A549 (cell line): ENCODE measurements at regions not wholly inside any gene's neighbourhood (a gene's known extent, or its start where the extent isn't known, plus 50 kb on each side); places are given as distances from the start of the nearest gene placed in this dataset.

Experiments
- ATAC-seq, 2 experiments: fragments of 200-7000 bp in 1 of 2; fragments of >200 bp in 1 of 2; cut with Nextera tagmentation in 1 of 2; cut with Tn5 transposase in 1 of 2; 3 replicates each; pipeline versions ENCODE4 v1.8.0 to v1.9.1; 2018 to 2020; ENCODE audit warnings: mild to moderate bottlenecking in 1 of 2, moderate library complexity in 1 of 2
- CTCF ChIA-PET: fragments of 300-600 bp; sonication (Branson Sonifier 250); formaldehyde crosslinking; extraction: SDS; loops from one replicate; lab custom pipeline; 2021; ENCODE audit warnings: antibody characterized with exemption, inconsistent platforms; lab: Yijun Ruan, JAX
- POLR2A ChIA-PET: fragments of 350-600 bp; formaldehyde crosslinking; extraction: SDS; loops from one replicate; lab custom pipeline; 2021; ENCODE audit warnings: antibody characterized with exemption, inconsistent platforms; lab: Yijun Ruan, JAX
- DNase-seq, 2 experiments: peaks; one replicate each; pipeline versions ENCODE4 v3.0.0 to v3.0.0-alpha.2; 2011 to 2016; ENCODE audit warnings: low read depth in 1 of 2, low spot score in 1 of 2
- FAIRE-seq: peaks from 2 replicates; lab custom pipeline; 2011; peaks lifted over from hg19 to GRCh38; lab: Jason Lieb, UNC
- H3K27ac ChIP-seq, 2 experiments: fragments of >200 bp; sonication (Bioruptor Twin); formaldehyde crosslinking; 3 replicates each; pipeline ENCODE4 v1.5.1; 2016 to 2017
- H3K4me1 ChIP-seq: fragments of >200 bp; sonication (Bioruptor Twin); formaldehyde crosslinking; 3 replicates; pipeline ENCODE4 v1.6.1; 2016
- H3K4me2 ChIP-seq: fragments of >200 bp; sonication (Bioruptor Twin); formaldehyde crosslinking; 3 replicates; pipeline ENCODE4 v1.6.1; 2016
- H3K4me3 ChIP-seq: fragments of >200 bp; sonication (Bioruptor Twin); formaldehyde crosslinking; 3 replicates; pipeline ENCODE4 v1.5.1; 2016
- H3K9me3 ChIP-seq: fragments of >200 bp; sonication (Bioruptor Twin); formaldehyde crosslinking; 3 replicates; pipeline ENCODE4 v1.6.1; 2016
- BCL3 ChIP-seq: fragments of >200 bp; sonication (Bioruptor Twin); formaldehyde crosslinking; IDR thresholded peaks from 3 replicates; pipeline ENCODE4 v1.6.1; 2016
- CBX2 ChIP-seq: fragments of 200-600 bp; sonication (generic); IDR thresholded peaks from 2 replicates; pipeline ENCODE4 v1.6.1; 2016; ENCODE audit warnings: low read depth, mild to moderate bottlenecking, borderline replicate concordance
- CHD4 ChIP-seq: fragments of 200-600 bp; sonication (generic); IDR thresholded peaks from 2 replicates; pipeline ENCODE4 v1.6.1; 2016; ENCODE audit warnings: antibody characterized with exemption, mild to moderate bottlenecking, borderline replicate concordance
- EHF ChIP-seq: fragments of 250-450 bp; sonication (Bioruptor Pico); IDR thresholded peaks from 2 replicates; pipeline ENCODE4 v1.5.0; 2020; ENCODE audit warnings: mild to moderate bottlenecking
- ELK1 ChIP-seq: fragments of 150-350 bp; IDR thresholded peaks from 2 replicates; pipeline ENCODE4 v1.6.1; 2014; ENCODE audit warnings: low read depth, mild to moderate bottlenecking, low read length
- GATA3 ChIP-seq: IDR thresholded peaks from 2 replicates; pipeline ENCODE4 v1.6.1; 2012; ENCODE audit warnings: borderline replicate concordance
- HDAC2 ChIP-seq: fragments of 200-600 bp; sonication (generic); IDR thresholded peaks from 2 replicates; pipeline ENCODE4 v1.6.1; 2016
- HEYL ChIP-seq: fragments of 250-450 bp; sonication (Bioruptor Pico); IDR thresholded peaks from 2 replicates; pipeline ENCODE4 v1.8.0; 2021; ENCODE audit warnings: mild to moderate bottlenecking, moderate library complexity
- KDM1A ChIP-seq: fragments of 200-600 bp; sonication (generic); IDR thresholded peaks from 2 replicates; pipeline ENCODE4 v1.6.1; 2016; ENCODE audit warnings: low read depth, mild to moderate bottlenecking
- MAZ ChIP-seq: fragments of 150-350 bp; IDR thresholded peaks from 2 replicates; pipeline ENCODE4 v1.6.1; 2014; ENCODE audit warnings: antibody characterized with exemption, low read depth, low read length, borderline replicate concordance
- NFE2L2 ChIP-seq: fragments of 150-350 bp; conservative IDR thresholded peaks from 2 replicates; pipeline ENCODE4 v1.6.1; 2014; ENCODE audit warnings: low read length
- PHF8 ChIP-seq: fragments of 200-600 bp; sonication (generic); IDR thresholded peaks from 2 replicates; pipeline ENCODE4 v1.6.1; 2016; ENCODE audit warnings: low read depth, mild to moderate bottlenecking, antibody characterized with exemption, moderate library complexity, borderline replicate concordance
- RAD21 ChIP-seq, 2 experiments: fragments of >200 bp in 1 of 2; sonication (Bioruptor Twin) in 1 of 2; formaldehyde crosslinking in 1 of 2; IDR thresholded peaks in 1 of 2; conservative IDR thresholded peaks in 1 of 2; 2 replicates in 1 of 2; 3 replicates in 1 of 2; pipeline ENCODE4 v1.6.1; 2012 to 2018; ENCODE audit warnings: inconsistent platforms in 1 of 2
- RARB ChIP-seq: fragments of 250-450 bp; sonication (Bioruptor Pico); IDR thresholded peaks from 2 replicates; pipeline ENCODE4 v1.8.0; 2021; ENCODE audit warnings: mild to moderate bottlenecking, moderate library complexity
- RCOR1 ChIP-seq: fragments of 150-350 bp; IDR thresholded peaks from 2 replicates; pipeline ENCODE4 v1.6.1; 2014; ENCODE audit warnings: antibody characterized with exemption, low read length, low read depth
- RNF2 ChIP-seq: fragments of 200-600 bp; sonication (generic); IDR thresholded peaks from 2 replicates; pipeline ENCODE4 v1.6.1; 2016; ENCODE audit warnings: low read depth, mild to moderate bottlenecking, antibody characterized with exemption, moderate library complexity, borderline replicate concordance
- SMC3 ChIP-seq: fragments of >200 bp; sonication (Bioruptor Twin); formaldehyde crosslinking; IDR thresholded peaks from 3 replicates; pipeline ENCODE4 v1.6.1; 2018; ENCODE audit warnings: inconsistent platforms
- SREBF2 ChIP-seq: fragments of 450-650 bp; IDR thresholded peaks from 2 replicates; pipeline ENCODE4 v1.6.1; 2014; ENCODE audit warnings: mild to moderate bottlenecking, moderate library complexity
- USF2 ChIP-seq: fragments of 450-650 bp; IDR thresholded peaks from 2 replicates; pipeline ENCODE4 v1.6.1; 2014; ENCODE audit warnings: antibody characterized with exemption
- ZC3H11A ChIP-seq: fragments of 450-650 bp; IDR thresholded peaks from 2 replicates; pipeline ENCODE4 v1.6.1; 2014; ENCODE audit warnings: antibody characterized with exemption, mild to moderate bottlenecking
- ZFP36 ChIP-seq: fragments of 450-650 bp; IDR thresholded peaks from 2 replicates; pipeline ENCODE4 v1.6.1; 2014; ENCODE audit warnings: borderline replicate concordance; ENCODE audit not compliant: partially characterized antibody
- ZNF302 ChIP-seq: fragments of 250-450 bp; sonication (Bioruptor Pico); IDR thresholded peaks from 2 replicates; pipeline ENCODE4 v1.9.0; 2021; ENCODE audit warnings: inconsistent platforms, mild to moderate bottlenecking, moderate library complexity
- WGBS: methylation state at CpG from one replicate; pipeline ENCODE4 v1.1.6; 2017; ENCODE audit errors: missing lambda C conversion rate; 5-methylcytosine and 5-hydroxymethylcytosine counted together

GRCh38 chrX:13373027-13373426, 53.2 kb upstream of the ATXN3L start:
- Histone ChIP-seq H3K4me3 (no peak overlapping the region), H3K27ac (no peak overlapping the region), H3K4me1 (peaks cover 9% of the 10 kb centered on the region; the same call in 2 of the 3 replicates), H3K4me2 (no peak overlapping the region), H3K9me3 (no peaks in the 10 kb centered on the region)
- DNase-seq (no peak), ATAC-seq (no peak), FAIRE-seq (no peak)
- WGBS: 64% methylated on average over 1 of the region's 1 CpG
- no peak for TF ChIP-seq PHF8
- TF ChIP-seq CHD4: no peak
- TF ChIP-seq MAZ: no peak
- no peak for TF ChIP-seq KDM1A
- no peak for TF ChIP-seq RAD21 (conservative IDR thresholded peaks at IDR 0.05 in 1 of 2, IDR thresholded peaks at IDR 0.05 in 1 of 2)
- no peak for TF ChIP-seq HDAC2
- TF ChIP-seq NFE2L2: no peak
- TF ChIP-seq HEYL (CRISPR knock-in tag): no peak
- TF ChIP-seq ELK1: no peak
- no peak for TF ChIP-seq SREBF2
- TF ChIP-seq GATA3: no peak
- no peak for TF ChIP-seq USF2
- no peak for TF ChIP-seq ZC3H11A
- ChIA-PET CTCF (no interaction called here), POLR2A (no interaction called here)

- ATAC-seq: no peak
- no peaks in the 10 kb centered on the region for H3K9me3 ChIP-seq
- POLR2A ChIA-PET: no interaction called here
- CTCF ChIA-PET: no interaction called here
- WGBS: 93% methylated on average over 2 of the region's 2 CpGs
- TF ChIP-seq ZNF302: no peak
- TF ChIP-seq BCL3: no peak
- TF ChIP-seq MAZ: no peak
- TF ChIP-seq EHF (CRISPR knock-in tag): no peak
- no peak for TF ChIP-seq SMC3
- no peak for TF ChIP-seq RCOR1
- no peak for TF ChIP-seq ZFP36
- no peak for TF ChIP-seq RARB (CRISPR knock-in tag)
- no peak for DNase-seq
- peaks cover 9% of the 10 kb centered on the region; the same call in 2 of the 3 replicates for H3K4me1 ChIP-seq
- no peak overlapping the region for H3K4me3 ChIP-seq
- H3K4me2 ChIP-seq: no peak overlapping the region
- no peak for FAIRE-seq
- no peak overlapping the region for H3K27ac ChIP-seq
These were observed 52.5 kb upstream of the ATXN3L start for GRCh38 chrX:13372203-13372980.

GRCh38 chrX:13371186-13371585, 51.3 kb upstream of the ATXN3L start:
- ATAC-seq: no peak
- Histone ChIP-seq H3K27ac (no peak overlapping the region), H3K4me3 (no peak overlapping the region), H3K4me1 (peaks cover 4% of the 10 kb centered on the region; the same call in 1 of the 3 replicates), H3K4me2 (no peak overlapping the region), H3K9me3 (no peaks in the 10 kb centered on the region)
- DNase-seq: no peak
- FAIRE-seq: no peak
- ChIA-PET CTCF (interaction anchor here (1.4 kb wide), 1 partner anchor 18 kb away, joined by 4 read pairs; no protein-coding TSS in a partner anchor), POLR2A (no interaction called here)
- TF ChIP-seq RNF2 (no peak), CBX2 (no peak)
